ENCODE measurements at regions not wholly inside any gene's neighbourhood (a gene's known extent, or its start where the extent isn't known, plus 50 kb on each side); places are given as distances from the start of the nearest gene placed in this dataset.

DNA sequence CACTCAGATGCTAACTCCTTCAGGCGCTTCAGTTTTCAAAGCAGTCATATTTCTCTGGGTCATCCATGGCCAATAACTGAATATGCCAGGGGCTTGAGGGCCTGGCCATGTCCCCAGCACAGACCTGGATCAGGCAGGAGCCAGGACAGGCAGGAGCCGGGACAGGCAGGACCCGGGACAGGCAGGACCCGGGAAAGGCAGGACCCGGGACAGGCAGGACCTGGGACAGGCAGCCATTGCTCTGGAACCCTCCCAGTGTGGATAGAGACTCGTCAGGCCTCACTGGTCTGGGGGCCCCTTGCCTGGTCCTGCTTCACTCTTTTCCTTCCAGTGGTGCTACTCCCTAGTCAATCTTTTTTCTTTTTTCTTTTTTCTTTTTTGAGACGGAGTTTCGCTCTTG, 117.5 kb upstream of the TEX51 start:
- H2AFZ ChIP-seq (ENCODE audit: insufficient read depth, low read depth, low read length, poor library complexity, severe bottlenecking): no peak overlapping the region
- Mint-ChIP-seq H3K4me1 (peaks cover 11% of the 10 kb centered on the region), H3K4me3 (no peak overlapping the region), H3K9me3 (peaks cover 0 to 1% (median 0%) of the 10 kb centered on the region in 7 donors), H3K36me3 (no peaks in the 10 kb centered on the region), H3K27ac (no peak overlapping the region), H3K27me3 (ENCODE audit: low read depth in 3 of 3) (peaks cover 0 to 6% (median 4%) of the 10 kb centered on the region in 3 donors)
- H3K27ac ChIP-seq (ENCODE audit: low read depth in 1 of 2, low read length in 2 of 2): no peak overlapping the region
- 78% methylated on average over 6 of the region's 8 CpGs for WGBS (ENCODE audit: insufficient coverage)
- no peaks in the 10 kb centered on the region for H3K9me3 ChIP-seq (replicated peaks in 1 of 2; ENCODE audit: control insufficient read depth in 1 of 2, insufficient read depth in 1 of 2, low read length in 2 of 2)
- H3K4me3 ChIP-seq (replicated peaks in 1 of 3; ENCODE audit: low read depth in 2 of 3, low read length in 3 of 3): no peak overlapping the region
- no peak for DNase-seq
- H3K79me2 ChIP-seq (ENCODE audit: insufficient read depth, low read length): no peaks in the 10 kb centered on the region
- no peak overlapping the region for H3K9ac ChIP-seq (ENCODE audit: insufficient read depth, low read length, poor library complexity, severe bottlenecking)
- H3K27me3 ChIP-seq (ENCODE audit: control insufficient read depth in 2 of 2, insufficient read depth in 2 of 2, low read length in 2 of 2): no peaks in the 10 kb centered on the region
- H3K4me2 ChIP-seq (replicated peaks; ENCODE audit: extremely low read depth, low read length, poor library complexity, severe bottlenecking): no peak overlapping the region
- TF ChIP-seq, protein P1, sequence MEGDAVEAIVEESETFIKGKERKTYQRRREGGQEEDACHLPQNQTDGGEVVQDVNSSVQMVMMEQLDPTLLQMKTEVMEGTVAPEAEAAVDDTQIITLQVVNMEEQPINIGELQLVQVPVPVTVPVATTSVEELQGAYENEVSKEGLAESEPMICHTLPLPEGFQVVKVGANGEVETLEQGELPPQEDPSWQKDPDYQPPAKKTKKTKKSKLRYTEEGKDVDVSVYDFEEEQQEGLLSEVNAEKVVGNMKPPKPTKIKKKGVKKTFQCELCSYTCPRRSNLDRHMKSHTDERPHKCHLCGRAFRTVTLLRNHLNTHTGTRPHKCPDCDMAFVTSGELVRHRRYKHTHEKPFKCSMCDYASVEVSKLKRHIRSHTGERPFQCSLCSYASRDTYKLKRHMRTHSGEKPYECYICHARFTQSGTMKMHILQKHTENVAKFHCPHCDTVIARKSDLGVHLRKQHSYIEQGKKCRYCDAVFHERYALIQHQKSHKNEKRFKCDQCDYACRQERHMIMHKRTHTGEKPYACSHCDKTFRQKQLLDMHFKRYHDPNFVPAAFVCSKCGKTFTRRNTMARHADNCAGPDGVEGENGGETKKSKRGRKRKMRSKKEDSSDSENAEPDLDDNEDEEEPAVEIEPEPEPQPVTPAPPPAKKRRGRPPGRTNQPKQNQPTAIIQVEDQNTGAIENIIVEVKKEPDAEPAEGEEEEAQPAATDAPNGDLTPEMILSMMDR (IDR thresholded peaks at IDR 0.05): no peak
- H4K20me1 ChIP-seq (ENCODE audit: insufficient read depth, low read length): no peaks in the 10 kb centered on the region
- peaks cover 6 to 12% of the 10 kb centered on the region in 2 donors for H3K4me1 ChIP-seq (ENCODE audit: control insufficient read depth in 1 of 2, insufficient read depth in 2 of 2, low read length in 2 of 2)
- intact Hi-C loops (cut with micrococcal nuclease): no loop called here
- no peaks in the 10 kb centered on the region for H3K36me3 ChIP-seq (replicated peaks in 1 of 2; ENCODE audit: control insufficient read depth in 1 of 2, insufficient read depth in 2 of 2, low read length in 2 of 2)

DNA sequence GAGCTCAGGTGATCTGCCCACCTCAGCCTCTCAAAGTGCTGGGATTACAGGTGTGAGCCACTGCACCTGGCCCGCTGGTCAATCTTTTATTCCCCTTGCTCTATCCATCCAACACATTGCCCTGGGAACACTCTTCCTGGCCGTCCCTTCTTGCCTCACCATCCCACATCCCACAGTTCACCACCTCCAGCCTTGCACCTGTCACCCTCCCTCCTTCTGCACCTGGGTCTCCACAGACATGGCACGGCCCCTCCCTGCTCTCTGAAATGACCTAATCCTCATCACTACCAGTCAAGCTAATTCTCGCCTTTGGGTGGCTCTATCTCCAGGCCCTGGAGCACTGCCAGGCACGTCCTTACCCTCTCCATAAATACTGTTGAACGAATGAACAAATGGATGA, 116.9 kb upstream of the TEX51 start:
- 91% methylated on average over 6 of the region's 6 CpGs for WGBS (ENCODE audit: insufficient coverage)
- no peaks in the 10 kb centered on the region for H3K27me3 ChIP-seq (ENCODE audit: control insufficient read depth in 2 of 2, insufficient read depth in 2 of 2, low read length in 2 of 2)
- no peak overlapping the region for H2AFZ ChIP-seq (ENCODE audit: insufficient read depth, low read depth, low read length, poor library complexity, severe bottlenecking)
- Mint-ChIP-seq H3K4me1 (peaks cover 9% of the 10 kb centered on the region), H3K36me3 (no peaks in the 10 kb centered on the region), H3K27me3 (ENCODE audit: low read depth in 3 of 3) (peaks cover 0 to 4% (median 4%) of the 10 kb centered on the region in 3 donors), H3K4me3 (no peak overlapping the region), H3K27ac (peak overlapping the region in 1 of 7 donors; percentile 17), H3K9me3 (peaks cover 0 to 1% (median 0%) of the 10 kb centered on the region in 7 donors)
- H3K27ac ChIP-seq (ENCODE audit: low read depth in 1 of 2, low read length in 2 of 2): no peak overlapping the region
- H3K79me2 ChIP-seq (ENCODE audit: insufficient read depth, low read length): no peaks in the 10 kb centered on the region
- H3K9me3 ChIP-seq (replicated peaks in 1 of 2; ENCODE audit: control insufficient read depth in 1 of 2, insufficient read depth in 1 of 2, low read length in 2 of 2): no peaks in the 10 kb centered on the region
- H3K4me2 ChIP-seq (replicated peaks; ENCODE audit: extremely low read depth, low read length, poor library complexity, severe bottlenecking): no peak overlapping the region
- no peak for DNase-seq
- TF ChIP-seq, protein P1 (IDR thresholded peaks at IDR 0.05): no peak
- H4K20me1 ChIP-seq (ENCODE audit: insufficient read depth, low read length): no peaks in the 10 kb centered on the region
- H3K36me3 ChIP-seq (replicated peaks in 1 of 2; ENCODE audit: control insufficient read depth in 1 of 2, insufficient read depth in 2 of 2, low read length in 2 of 2): no peaks in the 10 kb centered on the region
- intact Hi-C loops (cut with micrococcal nuclease): no loop called here
- H3K4me1 ChIP-seq (ENCODE audit: control insufficient read depth in 1 of 2, insufficient read depth in 2 of 2, low read length in 2 of 2): peaks cover 3 to 9% of the 10 kb centered on the region in 2 donors
- H3K4me3 ChIP-seq (replicated peaks in 1 of 3; ENCODE audit: low read depth in 2 of 3, low read length in 3 of 3): no peak overlapping the region
- no peak overlapping the region for H3K9ac ChIP-seq (ENCODE audit: insufficient read depth, low read length, poor library complexity, severe bottlenecking)
